NB4 (cell line): ENCODE measurements at regions not wholly inside any gene's neighbourhood (a gene's known extent, or its start where the extent isn't known, plus 50 kb on each side); places are given as distances from the start of the nearest gene placed in this dataset.

Experiments
- POLR2A ChIP-seq: IDR thresholded peaks from 2 replicates; pipeline ENCODE4 v1.6.1; 2011; ENCODE audit warnings: mild to moderate bottlenecking; ENCODE audit not compliant: insufficient read length; ENCODE audit errors: extremely low read depth
- TF ChIP-seq, protein P1 (sequence below): IDR thresholded peaks from one replicate; pipeline ENCODE4 v1.5.1; 2012; ENCODE audit warnings: low read depth, low read length

DNA sequence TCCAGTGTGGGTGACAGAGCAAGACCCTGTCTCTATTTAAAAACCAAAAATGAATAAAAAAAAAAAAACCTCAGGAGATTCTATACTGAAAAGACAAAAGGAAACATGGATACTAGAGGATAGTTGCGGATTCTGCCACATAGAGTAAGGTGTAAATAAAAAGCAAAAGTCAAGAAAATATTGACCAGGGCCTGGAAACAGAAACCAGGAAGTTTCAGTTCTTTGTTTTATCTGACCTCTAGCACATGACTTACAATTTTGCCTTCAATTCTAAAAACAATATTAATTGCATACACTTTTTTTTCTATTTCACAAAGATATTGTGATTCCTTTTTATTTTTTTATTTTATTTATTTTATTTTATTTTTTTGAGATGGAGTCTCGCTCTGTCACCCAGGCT, 96.2 kb upstream of the NMUR2 start:
- TF ChIP-seq, protein P1, sequence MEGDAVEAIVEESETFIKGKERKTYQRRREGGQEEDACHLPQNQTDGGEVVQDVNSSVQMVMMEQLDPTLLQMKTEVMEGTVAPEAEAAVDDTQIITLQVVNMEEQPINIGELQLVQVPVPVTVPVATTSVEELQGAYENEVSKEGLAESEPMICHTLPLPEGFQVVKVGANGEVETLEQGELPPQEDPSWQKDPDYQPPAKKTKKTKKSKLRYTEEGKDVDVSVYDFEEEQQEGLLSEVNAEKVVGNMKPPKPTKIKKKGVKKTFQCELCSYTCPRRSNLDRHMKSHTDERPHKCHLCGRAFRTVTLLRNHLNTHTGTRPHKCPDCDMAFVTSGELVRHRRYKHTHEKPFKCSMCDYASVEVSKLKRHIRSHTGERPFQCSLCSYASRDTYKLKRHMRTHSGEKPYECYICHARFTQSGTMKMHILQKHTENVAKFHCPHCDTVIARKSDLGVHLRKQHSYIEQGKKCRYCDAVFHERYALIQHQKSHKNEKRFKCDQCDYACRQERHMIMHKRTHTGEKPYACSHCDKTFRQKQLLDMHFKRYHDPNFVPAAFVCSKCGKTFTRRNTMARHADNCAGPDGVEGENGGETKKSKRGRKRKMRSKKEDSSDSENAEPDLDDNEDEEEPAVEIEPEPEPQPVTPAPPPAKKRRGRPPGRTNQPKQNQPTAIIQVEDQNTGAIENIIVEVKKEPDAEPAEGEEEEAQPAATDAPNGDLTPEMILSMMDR: no peak
- TF ChIP-seq POLR2A: no peak
